ENCODE measurements at regions not wholly inside any gene's neighbourhood (a gene's known extent, or its start where the extent isn't known, plus 50 kb on each side); places are given as distances from the start of the nearest gene placed in this dataset.

DNA sequence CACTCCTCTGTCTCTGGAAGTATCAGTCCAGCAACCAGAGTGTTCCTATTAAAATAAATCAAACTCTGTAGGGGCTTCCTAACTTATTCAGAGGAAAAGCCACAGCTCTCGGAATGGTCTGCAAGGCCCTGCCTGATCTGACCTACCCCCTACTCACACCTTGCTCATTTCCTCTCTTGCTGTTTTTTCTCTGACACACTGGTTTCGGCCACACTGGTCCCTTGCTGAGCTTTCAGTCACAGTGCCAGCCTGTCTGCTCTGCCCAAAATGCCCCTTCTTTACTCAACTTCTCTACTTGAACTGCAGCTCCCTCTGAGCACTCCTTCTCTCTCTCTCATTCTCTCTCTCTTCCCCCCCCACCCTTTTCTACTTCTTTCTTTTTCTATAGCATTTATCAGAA lies 430.2 kb downstream of the UTRN start:
- no peak for TF ChIP-seq POLR2AphosphoS5 (IDR thresholded peaks at IDR 0.05; ENCODE audit: borderline replicate concordance, low read depth, low read length)
- no peak for TF ChIP-seq EZH2 (IDR thresholded peaks at IDR 0.05)

All from SK-N-MC (cell line).